ENCODE measurements at regions not wholly inside any gene's neighbourhood (a gene's known extent, or its start where the extent isn't known, plus 50 kb on each side); places are given as distances from the start of the nearest gene placed in this dataset.

DNA sequence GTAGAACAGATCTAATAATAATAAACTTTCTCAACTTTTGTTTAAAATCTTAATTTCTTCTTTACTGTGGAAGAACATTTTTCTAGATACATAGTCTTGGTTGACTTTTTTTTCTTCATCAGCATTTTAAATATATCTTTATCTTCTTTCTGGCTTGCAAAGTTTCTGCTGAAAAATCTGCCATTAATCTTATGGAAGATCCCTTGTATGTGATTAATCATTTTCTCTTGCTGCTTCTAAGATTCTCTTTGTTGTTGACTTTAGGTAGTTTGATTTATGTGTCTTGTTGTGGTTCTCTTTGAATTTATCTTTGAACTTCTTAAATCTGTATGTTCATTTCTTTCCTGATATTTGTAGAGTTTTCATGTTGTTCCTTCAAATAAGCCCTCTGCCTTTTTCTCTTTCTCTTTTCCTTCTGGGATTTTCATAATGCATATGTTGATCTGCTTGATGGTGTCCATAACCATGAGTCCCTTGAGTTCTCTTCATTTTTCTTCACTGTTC is 657.6 kb upstream of the CXADR start:
- no peak for DNase-seq (ENCODE audit: low read depth)
- no peak overlapping the region for H3K4me3 ChIP-seq (ENCODE audit: low read length)
- TF ChIP-seq CTCF (conservative IDR thresholded peaks at IDR 0.05; ENCODE audit: low read length): no peak

DNA sequence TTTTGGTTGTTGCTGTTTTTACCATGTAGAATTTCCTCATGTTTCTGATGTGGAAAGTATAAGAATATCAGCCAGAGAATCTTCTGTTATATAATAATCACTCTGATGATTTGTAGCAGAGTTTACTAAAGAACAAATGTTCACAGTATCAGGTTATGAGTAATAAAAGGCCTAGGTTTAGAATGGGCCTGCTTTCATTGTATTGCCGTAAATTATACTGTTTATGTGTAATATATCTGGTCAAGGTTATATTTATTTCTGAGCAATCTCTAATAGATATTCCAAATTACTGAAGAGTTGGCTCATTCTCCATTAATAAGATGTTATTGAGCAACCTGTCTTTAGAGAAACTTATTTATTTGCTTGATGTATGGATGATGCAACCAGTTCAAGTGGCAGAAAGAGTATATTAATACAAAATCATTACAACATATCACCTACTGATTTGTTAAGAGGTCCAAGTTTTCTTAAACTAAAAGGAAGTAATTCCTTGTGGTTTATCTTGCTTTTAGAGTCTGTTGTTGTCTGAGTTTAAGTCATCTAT is 649.4 kb upstream of the CXADR start:
- TF ChIP-seq CTCF (conservative IDR thresholded peaks at IDR 0.05; ENCODE audit: low read length): no peak
- DNase-seq (ENCODE audit: low read depth): no peak
- H3K4me3 ChIP-seq (ENCODE audit: low read length): no peak overlapping the region

- no peak for DNase-seq (ENCODE audit: low read depth)
- H3K4me3 ChIP-seq (ENCODE audit: low read length): no peak overlapping the region
- no peak for TF ChIP-seq CTCF (conservative IDR thresholded peaks at IDR 0.05; ENCODE audit: low read length)
Observed at GRCh38 chr21:16863908-16864307, 648.9 kb upstream of the CXADR start.

GRCh38 chr21:16865632-16866031 is 647.2 kb upstream of the CXADR start:
- TF ChIP-seq CTCF (conservative IDR thresholded peaks at IDR 0.05; ENCODE audit: low read length): no peak
- DNase-seq (ENCODE audit: low read depth): peak; percentile 8

DNA sequence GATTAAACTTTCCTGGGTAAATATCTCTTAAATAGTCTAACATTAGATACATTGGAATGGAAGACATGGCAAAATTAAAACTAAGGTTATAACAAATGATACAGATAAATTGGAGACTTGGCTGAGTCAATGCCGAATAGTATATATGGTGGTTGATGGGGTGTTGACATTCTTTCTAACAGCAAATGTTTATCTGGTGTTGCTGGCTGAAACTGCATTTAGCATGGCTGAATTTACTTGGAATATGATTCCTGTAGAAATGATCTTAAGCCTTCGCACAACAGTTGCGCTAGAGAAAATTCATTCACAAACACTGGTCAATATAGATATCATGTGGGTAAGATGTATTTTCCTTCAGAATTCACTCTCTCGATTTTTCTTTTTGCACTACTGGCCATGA is 646.0 kb upstream of the CXADR start:
- H3K4me3 ChIP-seq (ENCODE audit: low read length): no peak overlapping the region
- no peak for DNase-seq (ENCODE audit: low read depth)
- TF ChIP-seq CTCF (conservative IDR thresholded peaks at IDR 0.05; ENCODE audit: low read length): no peak

More at GRCh38 chr21:16865632-16866031, 647.2 kb upstream of the CXADR start:
- no peak overlapping the region for H3K4me3 ChIP-seq (ENCODE audit: low read length)

DNA sequence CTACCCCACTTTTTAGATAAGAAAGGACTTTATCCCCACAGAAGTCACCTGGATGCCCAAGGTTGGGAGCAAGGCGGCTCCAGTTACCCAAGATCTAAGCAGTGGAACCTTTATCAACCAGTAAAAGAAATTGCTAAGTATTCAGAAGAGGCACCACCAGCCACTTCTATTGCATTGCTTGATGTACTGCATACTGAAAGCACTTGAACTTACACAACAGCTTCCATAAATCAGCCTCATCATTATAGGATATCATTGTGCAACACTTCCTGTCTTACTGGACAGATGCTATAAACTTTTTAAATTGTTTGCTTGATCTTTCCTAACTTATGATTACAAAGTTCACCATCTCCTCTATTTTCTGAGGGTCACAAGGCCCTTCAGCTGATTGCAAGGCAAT is 642.7 kb upstream of the CXADR start:
- peak; percentile 49 for DNase-seq (ENCODE audit: low read depth)
- TF ChIP-seq CTCF (conservative IDR thresholded peaks at IDR 0.05; ENCODE audit: low read length): no peak

DNA sequence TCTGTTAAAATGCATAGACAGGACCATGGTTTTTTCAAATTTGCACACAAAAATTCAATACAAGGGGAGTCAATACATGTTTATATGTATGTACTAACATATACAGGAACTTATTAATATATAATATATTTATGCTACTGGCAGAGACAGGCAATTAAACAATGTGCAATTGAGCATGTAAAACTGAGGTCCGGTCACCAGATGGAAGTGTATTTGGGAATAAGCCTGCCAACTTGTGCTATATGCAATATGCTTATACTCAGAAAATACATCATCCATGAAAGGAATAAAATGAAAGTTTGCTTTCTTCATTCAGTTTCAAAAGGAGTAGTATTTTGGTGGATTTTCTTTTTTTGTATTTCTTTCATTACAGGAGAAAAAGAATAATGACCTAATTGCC is 640.2 kb upstream of the CXADR start:
- DNase-seq (ENCODE audit: low read depth): no peak
- no peak for TF ChIP-seq CTCF (conservative IDR thresholded peaks at IDR 0.05; ENCODE audit: low read length)
- H3K4me3 ChIP-seq (ENCODE audit: low read length): no peak overlapping the region

More for the DNA sequence above, 642.7 kb upstream of the CXADR start:
- H3K4me3 ChIP-seq (ENCODE audit: low read length): no peak overlapping the region

All from AG10803 (cell line).